ENCODE measurements at regions not wholly inside any gene's neighbourhood (a gene's known extent, or its start where the extent isn't known, plus 50 kb on each side); places are given as distances from the start of the nearest gene placed in this dataset.

DNA sequence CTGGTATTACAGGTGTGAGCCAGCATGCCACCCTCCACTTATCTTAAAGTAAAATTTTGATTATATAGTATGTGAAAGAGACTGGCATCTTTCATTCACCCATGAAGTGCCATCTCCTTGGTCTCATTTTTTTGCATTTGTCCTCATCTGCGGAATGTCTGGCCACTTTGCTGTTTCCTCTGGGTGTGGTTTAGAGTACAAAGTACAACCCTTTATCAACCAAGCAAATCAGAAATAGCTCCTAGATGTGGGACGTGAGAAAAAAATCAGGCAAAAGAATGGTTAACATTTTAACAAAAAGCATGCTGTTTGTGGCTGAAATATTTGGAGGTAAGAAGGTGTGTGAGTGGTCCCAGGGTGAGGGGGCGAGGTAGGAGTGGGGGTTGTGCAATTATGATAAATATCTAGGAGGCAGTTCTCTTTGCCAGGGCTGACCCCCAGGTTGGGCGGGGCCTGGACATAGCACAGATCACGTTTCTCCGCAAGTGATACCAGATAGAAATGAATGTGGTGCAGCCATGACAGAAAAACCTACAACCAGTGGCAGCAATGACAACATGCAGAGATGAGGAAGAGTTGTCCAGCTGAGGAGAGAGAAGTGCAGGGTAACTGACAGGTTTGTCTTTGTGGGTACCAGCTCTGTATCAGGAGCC is 115.8 kb upstream of the SERTAD2 start:
- no peak for DNase-seq (ENCODE audit: low read depth)

DNA sequence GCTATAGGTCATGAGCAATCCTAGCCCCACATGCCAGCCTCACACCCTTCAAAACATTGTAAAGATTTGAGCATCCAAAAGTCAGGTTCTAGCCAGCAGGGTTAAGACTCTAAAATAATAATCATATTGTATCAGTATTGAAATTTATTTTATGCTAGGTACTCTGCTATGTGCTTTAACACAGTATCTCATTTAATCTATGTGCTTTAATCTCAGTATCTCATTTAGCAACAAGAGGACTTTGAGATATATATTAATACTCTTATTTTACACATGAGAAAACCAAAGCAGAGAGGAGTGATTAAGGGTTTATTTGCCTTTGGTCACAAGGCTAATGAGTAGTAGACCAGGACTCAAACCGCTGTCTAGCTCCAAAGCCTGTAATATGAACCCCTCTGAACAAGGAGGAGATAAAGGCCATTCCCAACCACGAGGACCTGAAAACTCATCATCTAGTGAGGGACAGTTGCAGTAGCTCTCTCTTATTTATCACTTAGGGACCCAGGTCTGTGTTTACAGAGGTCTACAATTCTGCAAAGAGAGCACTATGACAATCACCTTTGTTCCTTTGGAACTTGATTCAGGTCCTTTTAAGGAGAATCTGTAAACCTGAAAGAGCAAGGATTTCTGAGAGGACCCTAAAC is 116.5 kb upstream of the SERTAD2 start:
- peak; percentile 56 for DNase-seq (ENCODE audit: low read depth)

DNA sequence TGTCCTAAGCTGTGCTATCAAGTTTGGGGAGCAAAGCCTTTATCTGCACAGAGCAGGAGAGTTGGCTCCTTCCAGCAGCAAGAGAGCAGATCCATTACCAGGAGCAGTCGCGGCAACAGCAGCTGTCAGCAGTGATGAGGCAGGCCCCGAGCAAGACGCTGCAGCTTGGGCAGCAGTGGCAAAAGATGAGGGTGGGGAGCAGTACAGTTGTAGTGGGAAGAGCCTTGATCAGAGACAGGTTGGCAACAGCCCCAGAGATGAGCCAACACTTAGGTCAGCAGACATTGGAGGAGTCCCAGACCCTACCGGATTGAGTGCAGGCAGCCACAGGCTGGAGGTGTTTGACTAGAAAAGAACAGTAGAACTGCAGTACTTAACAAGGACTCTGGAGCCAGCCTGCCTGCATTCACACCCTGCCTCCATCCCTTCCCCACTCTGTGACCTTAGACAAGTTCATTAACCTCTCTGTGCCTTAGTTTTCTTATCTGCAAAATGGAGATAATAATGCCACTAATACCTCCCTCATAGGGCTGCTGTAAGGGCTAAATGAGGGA is 117.1 kb upstream of the SERTAD2 start:
- peak; percentile 97 for DNase-seq (ENCODE audit: low read depth)

DNA sequence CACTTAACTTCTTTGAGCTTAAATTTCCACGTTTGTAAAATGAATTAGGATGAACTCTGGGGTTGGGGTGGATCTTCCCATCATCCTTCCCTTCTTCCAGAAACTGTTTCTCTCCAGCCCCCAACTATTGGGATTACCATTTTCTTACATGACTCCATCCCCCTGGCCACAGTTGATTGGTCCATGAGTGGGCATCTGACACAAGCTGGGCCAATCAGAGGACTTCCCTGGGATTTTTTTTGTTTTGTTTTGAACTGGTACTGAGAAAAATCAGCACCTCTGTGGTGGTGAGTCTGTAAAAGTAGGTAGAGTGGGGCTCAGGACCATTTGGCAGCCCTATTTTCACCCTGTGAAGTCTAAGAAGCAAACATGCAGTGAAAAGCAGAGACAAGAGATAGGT is 118.0 kb upstream of the SERTAD2 start:
- no peak for DNase-seq (ENCODE audit: low read depth)

DNA sequence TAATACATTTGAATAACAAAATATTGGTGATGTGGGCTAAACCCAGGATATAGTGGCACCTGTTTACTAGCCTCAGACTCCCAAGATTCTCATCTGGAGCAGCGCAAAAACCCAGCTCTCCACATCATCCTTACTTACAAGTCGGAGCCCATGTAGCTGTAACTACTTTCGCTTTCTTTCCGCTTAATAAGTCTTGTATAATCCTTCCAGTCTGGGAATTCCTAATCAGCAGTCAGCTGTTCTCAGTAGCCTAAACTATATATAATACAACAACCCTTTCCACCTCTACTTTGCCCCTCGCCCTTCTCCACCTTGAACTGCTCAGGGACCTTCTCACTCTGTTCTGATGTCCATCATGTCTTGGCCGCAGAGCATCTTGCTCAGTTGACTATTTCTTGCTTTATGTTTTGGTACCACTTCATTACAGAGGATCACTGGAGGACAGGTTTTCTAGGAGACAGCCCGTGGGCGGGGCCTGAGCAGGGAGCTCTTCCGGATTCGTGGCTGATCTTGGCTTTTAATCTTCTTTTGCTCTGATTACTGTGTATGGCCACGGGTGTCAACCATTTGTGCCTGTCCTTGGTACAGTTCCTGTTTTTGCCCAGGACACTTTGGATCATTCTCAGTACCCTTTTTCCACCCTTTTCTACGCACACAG is 119.9 kb upstream of the SERTAD2 start:
- DNase-seq (ENCODE audit: low read depth) = no peak

DNA sequence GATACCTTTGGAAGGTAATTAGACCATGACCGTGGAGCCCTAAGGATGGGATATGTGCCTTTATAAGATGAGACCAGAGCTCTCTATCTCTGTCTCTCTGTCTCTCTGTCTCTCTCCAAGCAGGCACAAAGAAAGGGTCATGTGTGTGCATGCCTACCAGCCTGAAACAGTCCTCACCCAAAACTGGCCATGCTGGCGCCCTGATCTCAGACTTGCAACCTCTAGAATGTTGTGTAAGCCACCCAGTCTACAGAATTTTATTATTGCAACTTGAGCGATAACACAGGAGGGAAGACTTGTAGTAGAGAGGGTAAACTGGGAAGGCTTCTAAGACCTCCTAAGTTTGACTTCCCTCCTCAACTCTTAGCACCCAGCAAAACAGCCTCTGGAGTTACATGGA is 124.1 kb upstream of the SERTAD2 start:
- DNase-seq (ENCODE audit: low read depth) = no peak

DNA sequence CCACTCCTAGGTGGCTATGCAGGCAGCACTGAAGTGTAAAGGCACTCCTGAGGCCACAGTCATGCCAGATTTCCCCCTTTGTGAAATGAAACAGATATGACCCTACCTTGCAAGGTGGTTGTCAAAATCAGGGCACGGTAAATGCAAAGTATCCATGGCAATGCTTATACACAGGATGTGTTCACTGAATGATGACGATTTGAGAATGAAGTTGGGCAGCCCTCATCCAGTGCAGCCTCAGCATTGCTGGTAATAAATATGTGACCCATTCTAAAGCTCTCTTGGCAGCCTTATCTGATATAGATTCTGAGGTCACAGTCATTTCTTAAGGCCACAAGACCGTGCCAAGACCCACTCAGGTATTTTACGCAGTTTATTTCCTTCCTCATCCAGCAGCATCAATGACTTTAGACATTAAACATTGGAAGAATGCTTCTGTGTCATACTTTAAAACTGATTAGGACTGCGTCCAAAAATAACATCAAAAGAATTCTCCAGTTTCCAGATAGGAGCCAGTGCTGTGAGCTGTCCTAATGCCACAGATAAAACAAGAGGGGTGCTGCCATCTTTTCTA is 125.5 kb upstream of the SERTAD2 start:
- peak; percentile 77 for DNase-seq (ENCODE audit: low read depth)

DNA sequence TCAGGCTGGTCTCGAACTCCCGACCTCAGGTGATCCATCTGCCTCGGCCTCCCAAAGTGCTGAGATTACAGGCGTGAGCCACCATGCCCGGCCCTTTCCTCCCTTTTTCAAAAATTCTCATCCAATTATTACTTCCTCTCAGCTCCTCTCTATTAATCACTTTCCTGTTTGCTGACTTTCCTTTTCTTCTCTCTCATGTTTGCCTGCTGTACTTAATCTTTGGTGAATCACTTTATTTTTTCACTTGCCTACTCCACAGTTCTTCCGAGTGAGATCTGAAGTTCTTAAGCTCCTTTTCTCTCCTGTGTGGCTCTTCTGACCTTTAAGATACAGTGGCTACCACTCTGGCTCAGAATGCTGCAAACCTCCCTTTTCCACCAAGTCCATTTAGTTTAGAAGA is 126.3 kb upstream of the SERTAD2 start:
- DNase-seq (ENCODE audit: low read depth) = peak; percentile 18

DNA sequence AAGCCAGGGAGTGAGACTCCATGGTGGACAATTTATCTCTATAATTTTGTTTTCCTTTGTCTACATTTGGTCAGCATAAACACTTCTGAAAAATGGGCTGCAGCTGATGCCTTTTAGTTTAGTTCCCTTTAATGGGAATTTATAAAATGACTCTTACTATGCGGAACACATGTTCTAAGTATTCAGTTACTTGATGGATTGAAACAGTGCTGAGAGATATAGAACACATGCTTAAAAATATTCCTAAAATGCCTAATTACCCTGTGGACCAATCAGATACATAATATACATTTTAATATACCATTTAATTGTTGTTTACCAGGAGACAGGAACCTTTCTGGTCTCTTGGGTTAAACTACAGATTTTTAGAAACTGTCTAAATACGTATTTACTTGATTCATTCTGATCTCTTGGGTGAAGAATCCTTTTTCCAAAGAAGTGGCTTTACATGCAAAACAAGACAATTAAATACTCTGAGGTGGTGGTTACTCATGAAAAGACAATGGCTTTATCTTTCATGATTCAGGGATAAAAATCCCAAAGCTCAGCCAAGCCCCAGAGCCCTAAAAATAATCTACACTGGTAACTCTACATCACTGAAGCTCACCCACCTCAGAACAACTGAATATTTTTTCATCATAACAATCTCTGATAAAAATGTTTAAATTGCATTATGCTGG is 128.1 kb upstream of the SERTAD2 start:
- DNase-seq (ENCODE audit: low read depth) = peak; percentile 46

DNA sequence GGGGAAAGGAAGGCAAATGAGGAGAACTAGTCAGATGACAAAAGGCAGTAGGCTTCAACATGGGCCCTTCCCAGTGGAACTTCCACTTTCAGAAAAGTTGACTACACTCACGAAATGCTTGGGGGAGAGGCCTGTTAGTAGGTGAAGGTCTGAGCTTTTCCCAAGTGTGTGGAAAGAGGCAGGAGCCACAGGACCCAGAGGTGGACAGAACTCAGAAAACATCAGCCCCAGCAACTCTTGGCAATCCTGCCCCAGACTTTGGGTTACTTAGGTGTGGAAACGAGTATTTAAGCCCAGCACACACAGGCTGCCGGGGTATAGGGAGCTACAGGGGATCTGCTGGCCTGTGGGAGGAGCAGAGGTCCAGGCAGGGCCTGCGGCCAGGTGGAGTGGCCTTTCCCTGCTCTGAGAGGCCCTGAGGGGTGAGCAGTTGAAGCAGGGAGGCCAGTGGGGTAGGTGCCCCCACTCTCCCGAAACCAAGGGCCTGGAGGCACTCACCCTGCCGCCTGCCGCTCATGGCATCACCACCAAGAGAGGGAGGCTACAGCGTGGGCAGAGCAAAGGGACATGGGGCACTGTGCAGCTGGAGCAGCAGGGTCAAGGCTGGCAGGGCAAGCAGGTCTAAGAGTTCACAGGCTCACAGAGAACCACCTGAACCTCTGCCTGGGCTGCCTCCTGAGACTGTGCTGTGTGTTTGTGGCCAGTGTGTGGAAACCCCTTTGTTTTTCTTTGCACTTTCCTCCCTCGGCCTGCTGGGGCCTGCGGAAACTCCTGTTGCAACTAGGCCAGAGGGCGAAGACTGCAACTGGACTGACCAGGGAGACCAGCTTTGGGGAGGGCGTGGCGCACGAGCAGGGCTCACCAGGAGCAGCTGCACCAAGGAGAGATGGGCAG is 130.7 kb upstream of the SERTAD2 start:
- no peak for DNase-seq (ENCODE audit: low read depth)

DNA sequence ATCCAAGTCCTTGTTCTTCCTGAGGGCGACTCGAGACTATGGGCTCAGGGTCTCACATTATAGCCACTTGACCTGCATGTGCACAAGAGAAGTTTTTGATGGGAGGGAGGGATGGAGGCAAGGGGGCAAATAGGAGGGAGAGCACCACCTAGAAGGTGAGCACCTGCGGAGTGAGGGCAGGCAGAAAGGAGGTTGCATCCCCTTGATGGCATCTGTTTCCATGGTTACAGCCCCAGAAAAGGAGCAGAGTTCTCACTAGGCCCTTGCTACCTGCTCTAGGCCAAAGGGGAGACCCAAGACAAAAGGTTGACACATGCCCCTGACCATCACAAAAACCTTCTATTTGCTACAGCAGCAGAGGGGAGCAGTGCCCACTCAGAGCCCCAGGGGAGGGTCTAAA is 131.5 kb upstream of the SERTAD2 start:
- DNase-seq (ENCODE audit: low read depth) = no peak

DNA sequence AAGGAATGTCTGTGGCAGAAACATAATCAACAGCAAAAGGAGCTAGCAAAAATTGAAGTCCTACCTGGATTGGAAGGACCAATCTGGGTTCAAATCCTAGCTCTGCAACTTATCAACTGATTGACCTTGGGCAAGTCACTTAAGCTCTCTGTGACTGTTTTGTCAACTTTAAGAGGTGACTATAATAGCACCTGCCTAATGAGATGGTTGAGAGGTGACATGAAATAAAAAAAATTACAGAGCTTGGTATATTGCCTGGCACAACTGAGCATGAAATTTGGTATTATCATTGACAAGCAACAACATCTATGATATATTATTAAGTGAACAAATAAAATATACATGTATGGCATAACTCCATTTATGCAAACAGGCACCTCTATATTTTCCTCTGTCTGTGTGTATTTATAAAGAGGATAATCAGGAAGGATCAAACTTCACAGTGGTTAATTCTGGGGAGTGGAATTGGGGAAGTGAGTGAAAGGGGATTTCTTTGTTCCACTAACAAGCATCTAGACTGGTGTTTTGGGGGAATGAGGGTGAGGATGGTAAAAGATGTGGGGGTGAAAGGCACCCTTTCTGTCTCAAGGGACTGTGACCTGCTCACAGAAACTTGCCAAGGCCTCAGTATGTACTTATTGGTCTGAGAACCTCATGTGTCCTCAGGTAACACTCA is 132.8 kb upstream of the SERTAD2 start:
- no peak for DNase-seq (ENCODE audit: low read depth)

DNA sequence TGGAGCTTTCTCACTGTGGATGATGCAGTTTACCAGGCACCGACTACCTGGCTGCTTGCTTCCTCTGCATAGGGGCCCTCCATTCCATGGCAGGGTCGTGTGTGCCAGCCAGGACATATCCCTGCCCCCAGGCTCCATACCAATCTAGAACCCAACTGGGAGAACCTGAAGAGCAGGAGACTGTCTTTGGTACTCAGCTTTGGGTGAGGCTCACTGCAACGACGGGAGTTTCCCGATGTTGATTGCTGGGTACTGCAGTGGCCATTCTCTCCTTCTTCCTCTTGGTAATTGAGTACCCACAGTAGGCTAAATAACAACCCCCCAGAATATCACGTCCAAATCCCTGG is 133.3 kb upstream of the SERTAD2 start:
- DNase-seq (ENCODE audit: low read depth) = no peak

DNA sequence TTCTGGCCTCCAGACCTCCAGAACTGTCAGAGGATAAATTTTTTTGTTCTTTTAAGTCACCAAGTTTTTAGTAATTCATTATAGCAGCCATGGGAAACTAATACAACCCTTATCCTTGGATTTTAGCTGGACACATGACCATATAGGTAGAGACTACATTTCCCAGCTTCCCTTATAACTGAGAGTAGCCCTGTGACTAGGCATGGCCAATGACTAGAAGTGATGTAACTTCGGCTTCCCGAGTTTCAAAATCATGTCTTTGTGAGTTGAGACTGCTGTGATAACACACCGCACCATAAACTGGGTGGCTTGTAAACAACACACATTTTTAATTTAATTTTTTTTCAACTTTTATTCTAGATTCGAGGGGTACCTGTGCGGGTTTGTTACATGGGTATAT is 134.0 kb upstream of the SERTAD2 start:
- DNase-seq (ENCODE audit: low read depth) = no peak

DNA sequence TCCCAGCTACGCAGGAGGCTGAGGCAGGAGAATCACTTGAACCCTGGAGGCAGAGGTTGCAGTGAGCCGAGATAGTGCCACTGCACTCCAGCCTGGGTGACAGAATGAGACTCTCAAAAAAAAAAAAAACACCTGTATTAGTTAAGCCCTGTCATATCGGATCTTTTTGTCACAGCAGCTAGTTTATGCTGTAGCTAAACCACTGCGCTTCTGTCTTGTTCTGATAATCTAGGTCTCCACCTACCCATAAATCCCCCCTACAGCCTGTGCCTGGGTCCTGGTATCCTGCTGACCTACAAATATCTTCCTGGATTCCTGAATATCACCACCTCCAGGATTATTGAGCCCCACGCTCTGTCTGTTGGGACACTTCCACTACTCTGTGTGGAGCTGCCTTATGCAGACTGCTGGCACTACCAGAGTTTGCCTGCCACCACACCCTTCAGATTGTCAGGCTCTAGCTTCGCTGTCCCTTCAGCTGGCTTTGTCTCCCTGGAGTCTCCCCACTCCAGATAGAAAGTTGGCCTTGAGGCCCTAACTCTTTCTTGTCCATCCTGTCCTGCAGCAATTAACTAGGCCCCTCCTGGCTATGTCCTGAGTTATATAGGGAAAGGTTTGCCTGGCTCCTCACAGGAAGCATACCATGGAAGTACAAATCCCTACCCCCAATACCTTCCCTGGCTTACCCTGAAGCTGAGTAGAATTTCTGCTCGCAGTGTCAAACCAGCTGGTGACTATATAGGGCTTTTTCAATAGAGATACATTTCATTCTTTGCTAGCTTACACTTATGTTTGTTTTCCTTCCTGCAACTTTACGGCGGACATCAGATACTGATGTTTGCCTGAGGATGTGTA is 136.0 kb upstream of the SERTAD2 start:
- no peak for DNase-seq (ENCODE audit: low read depth)

DNA sequence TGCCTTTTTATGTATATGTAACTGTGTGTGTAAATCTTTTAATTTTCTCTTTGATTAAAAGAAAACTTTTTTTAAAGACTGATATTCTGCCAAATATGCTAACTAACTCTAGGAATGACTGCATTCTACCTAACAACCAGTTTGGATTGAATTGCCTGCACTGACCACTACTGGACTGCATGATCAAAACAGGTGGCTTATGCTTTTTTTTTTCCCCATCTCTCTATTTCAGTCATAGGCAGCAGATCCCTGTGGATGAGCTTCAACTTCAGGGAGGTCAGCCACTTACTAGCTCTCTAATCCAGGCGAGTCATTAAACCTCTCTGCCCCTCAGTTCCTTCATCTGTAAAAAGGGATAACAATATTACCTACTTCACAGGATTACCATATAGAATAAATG is 138.6 kb upstream of the SERTAD2 start:
- peak; percentile 71 for DNase-seq (ENCODE audit: low read depth)

DNA sequence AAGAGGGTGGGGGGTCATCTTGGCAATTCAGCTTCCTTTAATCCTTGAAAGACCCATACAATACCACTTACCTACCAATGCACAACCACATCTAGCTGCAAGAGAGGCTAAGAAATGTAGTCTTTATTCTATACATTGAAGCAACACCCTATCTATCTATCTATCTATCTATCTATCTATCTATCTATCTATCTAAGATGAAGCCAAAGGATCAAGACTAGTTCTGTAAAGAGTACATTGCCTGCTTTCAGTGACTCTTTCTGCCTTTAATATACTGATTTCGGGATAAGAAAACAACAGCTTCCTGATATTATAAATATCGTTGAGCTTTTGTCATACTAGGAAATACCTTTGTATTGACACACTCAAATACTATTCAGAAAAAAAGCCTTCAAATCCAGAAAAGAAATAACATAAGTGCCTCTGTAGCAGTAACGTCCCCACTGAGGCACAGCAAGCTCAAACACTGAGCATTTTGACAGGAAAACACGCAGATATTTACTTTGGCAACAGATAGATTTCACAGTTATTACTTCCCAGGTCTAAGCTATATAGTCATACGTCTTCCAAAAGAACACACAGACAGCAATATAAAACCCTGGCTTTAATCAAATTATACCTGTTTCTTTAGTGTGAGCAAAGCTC is 139.4 kb upstream of the SERTAD2 start:
- DNase-seq (ENCODE audit: low read depth) = peak; percentile 41

DNA sequence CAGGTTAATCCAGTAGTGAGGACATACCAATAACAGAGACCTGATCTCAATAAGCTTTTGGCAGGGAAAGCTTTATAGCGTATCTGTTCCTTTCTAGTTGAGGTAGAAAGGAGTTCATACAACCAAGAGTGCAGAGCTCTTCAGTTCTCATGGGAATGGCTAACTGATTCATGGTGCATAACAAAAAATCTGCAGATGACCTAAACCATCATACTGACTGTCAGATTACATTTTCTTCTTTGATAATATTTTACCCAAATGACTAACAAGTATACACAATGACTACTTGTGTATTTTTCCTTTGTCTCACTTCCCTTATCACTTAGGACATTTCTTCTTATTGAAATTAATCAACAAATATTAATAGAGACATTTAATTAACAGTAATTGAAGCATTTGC is 140.0 kb upstream of the SERTAD2 start:
- DNase-seq (ENCODE audit: low read depth) = peak; percentile 86

DNA sequence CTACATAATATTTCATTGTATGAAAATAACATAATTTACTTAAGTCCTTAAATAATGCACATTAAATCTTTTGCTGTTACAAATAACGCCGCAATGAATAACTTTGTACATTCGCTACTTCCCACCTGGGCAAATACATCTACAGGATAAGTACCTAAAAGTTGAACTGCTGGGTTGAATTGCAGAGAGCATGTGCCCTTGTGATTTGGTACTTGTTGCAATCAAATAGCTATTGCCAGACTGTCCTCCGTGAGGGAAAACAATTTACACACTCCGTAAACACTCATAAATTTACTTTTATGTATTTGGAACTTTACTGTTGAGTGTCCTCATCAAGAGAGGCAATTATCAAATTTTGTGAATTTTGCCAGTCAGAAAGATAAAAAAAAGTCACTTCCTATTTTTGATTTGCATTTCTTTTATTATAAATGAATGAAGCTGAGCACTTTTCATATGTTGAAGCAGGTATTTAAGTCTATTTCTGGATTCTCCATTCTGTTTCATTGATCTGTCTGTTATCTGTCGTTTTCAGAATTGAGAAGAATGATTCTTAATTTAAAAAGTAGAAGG is 140.8 kb upstream of the SERTAD2 start:
- DNase-seq (ENCODE audit: low read depth) = no peak
